ENCODE measurements at regions not wholly inside any gene's neighbourhood (a gene's known extent, or its start where the extent isn't known, plus 50 kb on each side); places are given as distances from the start of the nearest gene placed in this dataset.

- Histone ChIP-seq H2AFZ (replicated peaks; ENCODE audit: low read length, poor library complexity) (no peak overlapping the region), H4K91ac (ENCODE audit: insufficient read depth, low read depth, low read length) (no peak overlapping the region), H2BK5ac (ENCODE audit: low read depth, low read length, poor library complexity, severe bottlenecking) (no peak overlapping the region), H3K4me2 (ENCODE audit: low read depth, low read length) (no peak overlapping the region), H2BK120ac (ENCODE audit: low read depth, low read length) (no peak overlapping the region), H3K4ac (ENCODE audit: low read depth, low read length) (no peak overlapping the region), H2BK15ac (ENCODE audit: low read depth, low read length) (no peak overlapping the region), H3K23ac (ENCODE audit: low read depth, low read length) (no peak overlapping the region), H2AK9ac (replicated peaks; ENCODE audit: low read depth, low read length, poor library complexity) (no peak overlapping the region), H3K18ac (ENCODE audit: low read depth, low read length) (no peak overlapping the region), H3K27me3 (ENCODE audit: control insufficient read depth, insufficient read depth, low read length) (no peaks in the 10 kb centered on the region), H3K14ac (replicated peaks; ENCODE audit: low read depth, low read length) (no peak overlapping the region), H3K9me3 (ENCODE audit: control insufficient read depth, insufficient read depth, low read length) (no peaks in the 10 kb centered on the region), H3K36me3 (ENCODE audit: control insufficient read depth, insufficient read depth, low read length) (no peaks in the 10 kb centered on the region), H3K56ac (ENCODE audit: extremely low read depth, insufficient read depth, low read length) (no peak overlapping the region), H4K8ac (ENCODE audit: low read depth in 2 of 2, low read length in 2 of 2) (no peak overlapping the region), H2BK20ac (ENCODE audit: low read depth, low read length) (no peak overlapping the region), H3K27ac (ENCODE audit: insufficient read depth, low read length) (no peak overlapping the region), H3K4me1 (ENCODE audit: control insufficient read depth, insufficient read depth, low read length) (no peaks in the 10 kb centered on the region), H3K9me1 (ENCODE audit: insufficient read depth, low read length) (no peaks in the 10 kb centered on the region), H4K5ac (ENCODE audit: low read depth, low read length) (no peak overlapping the region), H3K4me3 (ENCODE audit: insufficient read depth, low read depth, low read length) (no peak overlapping the region), H4K20me1 (ENCODE audit: insufficient read depth, low read length) (no peaks in the 10 kb centered on the region), H2AK5ac (ENCODE audit: low read depth, low read length) (no peak overlapping the region), H3K79me1 (ENCODE audit: low read depth in 1 of 2, low read length in 2 of 2) (no peaks in the 10 kb centered on the region), H3K9ac (ENCODE audit: low read depth, low read length) (no peak overlapping the region)
- CTCF ChIA-PET = interaction anchor here (0.9 kb wide), 1 partner anchor 21 kb away, joined by 3 read pairs; no protein-coding TSS in a partner anchor
- in situ Hi-C loops (cut with MboI; ENCODE audit: low sequenced_read_pairs) (no loop called here), intact Hi-C loops (cut with micrococcal nuclease) (no loop called here), dilution Hi-C loops (cut with HindIII; ENCODE audit: low sequenced_read_pairs, unreplicated experiment) (no loop called here)
- no TSS peak for BruUV-seq (replicated peaks)
- ATAC-seq (ENCODE audit: low read depth) (no peak), DNase-seq (no peak)
- TF ChIP-seq CTCF (conservative IDR thresholded peaks at IDR 0.05; ENCODE audit: low read depth, low read length) = no peak
- POLR2A ChIA-PET (ENCODE audit: unreplicated experiment) = no interaction called here
Measured at GRCh38 chr6:153251326-153251725, 120.2 kb upstream of the RGS17 start.
